Neural progenitor cell (in vitro differentiated cells): ENCODE measurements at regions not wholly inside any gene's neighbourhood (a gene's known extent, or its start where the extent isn't known, plus 50 kb on each side); places are given as distances from the start of the nearest gene placed in this dataset.

Experiments used
- DNase-seq: peaks from one replicate; pipeline ENCODE4 v3.0.0-alpha.2; 2016; ENCODE audit warnings: low spot score
- H2AFZ ChIP-seq: fragments of 200-600 bp; sonication (generic); replicated peaks from 2 replicates; pipeline ENCODE4 v1.6.1; 2016; ENCODE audit warnings: antibody characterized with exemption
- H3F3A ChIP-seq: fragments of 200-600 bp; sonication (generic); 2 replicates; pipeline ENCODE4 v1.6.1; 2016; ENCODE audit warnings: antibody characterized with exemption, low read depth
- H3K27ac ChIP-seq: fragments of 200-600 bp; sonication (generic); 2 replicates; pipeline ENCODE4 v1.5.1; 2016; ENCODE audit warnings: mild to moderate bottlenecking
- H3K27me3 ChIP-seq: fragments of 200-600 bp; sonication (generic); 2 replicates; pipeline ENCODE4 v1.6.1; 2016; ENCODE audit warnings: mild to moderate bottlenecking, moderate library complexity
- H3K36me3 ChIP-seq: fragments of 200-600 bp; sonication (generic); 2 replicates; pipeline ENCODE4 v1.5.1; 2016
- H3K4me1 ChIP-seq: fragments of 200-600 bp; sonication (generic); 2 replicates; pipeline ENCODE4 v1.6.1; 2016; ENCODE audit warnings: mixed run types
- H3K4me2 ChIP-seq: fragments of 200-600 bp; sonication (generic); 2 replicates; pipeline ENCODE4 v1.6.1; 2016
- H3K4me3 ChIP-seq: fragments of 200-600 bp; sonication (generic); 2 replicates; pipeline ENCODE4 v1.5.1; 2016
- H3K79me2 ChIP-seq: fragments of 200-600 bp; sonication (generic); 2 replicates; pipeline ENCODE4 v1.6.1; 2016; ENCODE audit warnings: low read depth
- H3K9ac ChIP-seq: fragments of 200-600 bp; sonication (generic); 2 replicates; pipeline ENCODE4 v1.6.1; 2016
- H3K9me3 ChIP-seq: fragments of 200-600 bp; sonication (generic); 2 replicates; pipeline ENCODE4 v1.5.1; 2016; ENCODE audit warnings: low read depth
- H4K20me1 ChIP-seq: fragments of 200-600 bp; sonication (generic); 2 replicates; pipeline ENCODE4 v1.6.1; 2016; ENCODE audit warnings: low read depth
- H3K27ac Mint-ChIP-seq: 3 replicates; pipeline ENCODE4 v1.8.0; 2021; ENCODE audit warnings: mixed read lengths
- H3K27me3 Mint-ChIP-seq: 2 replicates; pipeline ENCODE4 v1.8.0; 2022; ENCODE audit warnings: low read depth, mild to moderate bottlenecking, inconsistent platforms, moderate library complexity, mixed read lengths; ENCODE audit not compliant: insufficient read depth
- H3K36me3 Mint-ChIP-seq: 3 replicates; pipeline ENCODE4 v1.8.0; 2021; ENCODE audit warnings: mixed read lengths
- H3K4me1 Mint-ChIP-seq: 3 replicates; pipeline ENCODE4 v1.8.0; 2021; ENCODE audit warnings: mixed read lengths
- H3K4me3 Mint-ChIP-seq: 3 replicates; pipeline ENCODE4 v1.8.0; 2021; ENCODE audit warnings: mild to moderate bottlenecking, moderate library complexity, mixed read lengths
- H3K9me3 Mint-ChIP-seq: 3 replicates; pipeline ENCODE4 v1.8.0; 2020; ENCODE audit warnings: mixed read lengths
- CTCF ChIP-seq: fragments of 200-600 bp; sonication (generic); IDR thresholded peaks from 2 replicates; pipeline ENCODE4 v1.5.1; 2017; ENCODE audit warnings: antibody characterized with exemption, mild to moderate bottlenecking
- EZH2 ChIP-seq: fragments of 200-600 bp; sonication (generic); IDR thresholded peaks from 2 replicates; pipeline ENCODE4 v1.6.1; 2017; ENCODE audit warnings: antibody characterized with exemption, mild to moderate bottlenecking, moderate library complexity
- EZH2phosphoT487 ChIP-seq: fragments of 200-600 bp; sonication (generic); IDR thresholded peaks from 2 replicates; pipeline ENCODE4 v1.6.1; 2017; ENCODE audit warnings: antibody characterized with exemption

GRCh38 chr20:40268321-40269075 lies 420.5 kb downstream of the MAFB start:
- Histone ChIP-seq H3K27me3 (peaks cover 19% of the 10 kb centered on the region), H4K20me1 (no peaks in the 10 kb centered on the region), H3K4me3 (no peak overlapping the region), H2AFZ (no peak overlapping the region), H3K4me2 (no peak overlapping the region), H3K9ac (no peak overlapping the region), H3K9me3 (no peaks in the 10 kb centered on the region), H3K79me2 (no peaks in the 10 kb centered on the region), H3K4me1 (no peaks in the 10 kb centered on the region), H3K27ac (no peak overlapping the region), H3F3A (no peaks in the 10 kb centered on the region), H3K36me3 (no peaks in the 10 kb centered on the region)
- H3K27ac Mint-ChIP-seq = no peak overlapping the region
- H3K36me3 Mint-ChIP-seq = no peaks in the 10 kb centered on the region
- TF ChIP-seq EZH2 (no peak), CTCF (no peak), EZH2phosphoT487 (no peak)
- H3K4me3 Mint-ChIP-seq = no peak overlapping the region
- peaks cover 5% of the 10 kb centered on the region for H3K4me1 Mint-ChIP-seq
- H3K9me3 Mint-ChIP-seq = no peaks in the 10 kb centered on the region
- DNase-seq = no peak
- H3K27me3 Mint-ChIP-seq = peaks cover 14% of the 10 kb centered on the region

GRCh38 chr20:40265825-40266533 lies 423.1 kb downstream of the MAFB start:
- no peak overlapping the region for H2AFZ ChIP-seq
- Mint-ChIP-seq H3K27ac (no peak overlapping the region), H3K36me3 (no peaks in the 10 kb centered on the region), H3K4me3 (no peak overlapping the region), H3K27me3 (peaks cover 14% of the 10 kb centered on the region), H3K4me1 (peaks cover 4% of the 10 kb centered on the region), H3K9me3 (no peaks in the 10 kb centered on the region)
- TF ChIP-seq CTCF (peak; percentile 65), EZH2phosphoT487 (no peak)
- H3K4me1 ChIP-seq = no peaks in the 10 kb centered on the region
- H3K79me2 ChIP-seq = no peaks in the 10 kb centered on the region
- no peak overlapping the region for H3K27ac ChIP-seq
- DNase-seq = peak; percentile 61
- no peak overlapping the region for H3K9ac ChIP-seq
- no peak overlapping the region for H3K4me2 ChIP-seq
- H3K36me3 ChIP-seq = no peaks in the 10 kb centered on the region
- no peaks in the 10 kb centered on the region for H3K9me3 ChIP-seq
- H3K4me3 ChIP-seq = no peak overlapping the region
- peaks cover 19% of the 10 kb centered on the region for H3K27me3 ChIP-seq
- H3F3A ChIP-seq = no peaks in the 10 kb centered on the region
- no peaks in the 10 kb centered on the region for H4K20me1 ChIP-seq

GRCh38 chr20:40262219-40262618 lies 426.8 kb downstream of the MAFB start:
- DNase-seq = no peak
- no peak overlapping the region for H3K4me3 Mint-ChIP-seq
- H3K9ac ChIP-seq = no peak overlapping the region
- H3F3A ChIP-seq = no peaks in the 10 kb centered on the region
- no peak overlapping the region for H3K4me3 ChIP-seq
- no peaks in the 10 kb centered on the region for H3K9me3 ChIP-seq
- H3K4me2 ChIP-seq = no peak overlapping the region
- no peaks in the 10 kb centered on the region for H3K36me3 ChIP-seq
- H3K27me3 ChIP-seq = no peaks in the 10 kb centered on the region
- no peaks in the 10 kb centered on the region for H4K20me1 ChIP-seq
- no peak overlapping the region for H2AFZ ChIP-seq
- H3K4me1 ChIP-seq = no peaks in the 10 kb centered on the region
- peaks cover 4% of the 10 kb centered on the region for H3K4me1 Mint-ChIP-seq
- peaks cover 5% of the 10 kb centered on the region for H3K27me3 Mint-ChIP-seq
- H3K27ac ChIP-seq = no peak overlapping the region
- no peaks in the 10 kb centered on the region for H3K36me3 Mint-ChIP-seq
- H3K9me3 Mint-ChIP-seq = no peaks in the 10 kb centered on the region
- H3K27ac Mint-ChIP-seq = no peak overlapping the region
- no peak for TF ChIP-seq CTCF
- TF ChIP-seq EZH2 = no peak
- TF ChIP-seq EZH2phosphoT487 = no peak
- H3K79me2 ChIP-seq = no peaks in the 10 kb centered on the region
